Thymus (tissue), 11 donors: ENCODE measurements at regions not wholly inside any gene's neighbourhood (a gene's known extent, or its start where the extent isn't known, plus 50 kb on each side); places are given as distances from the start of the nearest gene placed in this dataset.
A peak's percentile ranks its signal among the peaks of the same experiment; 100 is the strongest.

Experiments
- DNase-seq, 9 donors: peaks; one replicate each; pipeline ENCODE4 v3.0.0-alpha.2; 2013; ENCODE audit warnings: low spot score in 9 of 9, low read depth in 6 of 9, missing footprints in 1 of 9
- H3K27ac ChIP-seq, 2 donors: one replicate each; pipeline ENCODE4 v1.5.1; 2013; ENCODE audit warnings: control low read depth in 1 of 2, low read depth in 1 of 2, low read length in 1 of 2, mild to moderate bottlenecking in 1 of 2, moderate library complexity in 1 of 2
- H3K27me3 ChIP-seq, 2 donors: one replicate each; pipeline ENCODE4 v1.5.1; 2013; ENCODE audit warnings: low read length in 1 of 2; ENCODE audit not compliant: control insufficient read depth in 2 of 2, insufficient read depth in 1 of 2
- H3K36me3 ChIP-seq, 2 donors: one replicate each; pipeline ENCODE4 v1.5.1; 2013; ENCODE audit warnings: low read length in 1 of 2, mild to moderate bottlenecking in 1 of 2, moderate library complexity in 1 of 2; ENCODE audit not compliant: control insufficient read depth in 2 of 2, insufficient read depth in 2 of 2
- H3K4me1 ChIP-seq, 2 donors: one replicate each; pipeline ENCODE4 v1.5.1; 2013; ENCODE audit warnings: low read length in 2 of 2; ENCODE audit not compliant: control insufficient read depth in 2 of 2, insufficient read depth in 2 of 2
- H3K4me3 ChIP-seq, 2 donors: one replicate each; pipeline ENCODE4 v1.5.1; 2013; ENCODE audit warnings: low read length in 2 of 2, control low read depth in 1 of 2, mild to moderate bottlenecking in 1 of 2
- H3K9me3 ChIP-seq, 2 donors: one replicate each; pipeline ENCODE4 v1.5.1; 2013; ENCODE audit warnings: low read length in 1 of 2, mild to moderate bottlenecking in 1 of 2; ENCODE audit not compliant: control insufficient read depth in 2 of 2, insufficient read depth in 1 of 2
- WGBS: extraction: QIAGEN DNeasy Blood & Tissue Kit; methylation state at CpG from one replicate; pipeline ENCODE4 v1.1.7; 2013; 5-methylcytosine and 5-hydroxymethylcytosine counted together
- donor health status: healthy.

DNA sequence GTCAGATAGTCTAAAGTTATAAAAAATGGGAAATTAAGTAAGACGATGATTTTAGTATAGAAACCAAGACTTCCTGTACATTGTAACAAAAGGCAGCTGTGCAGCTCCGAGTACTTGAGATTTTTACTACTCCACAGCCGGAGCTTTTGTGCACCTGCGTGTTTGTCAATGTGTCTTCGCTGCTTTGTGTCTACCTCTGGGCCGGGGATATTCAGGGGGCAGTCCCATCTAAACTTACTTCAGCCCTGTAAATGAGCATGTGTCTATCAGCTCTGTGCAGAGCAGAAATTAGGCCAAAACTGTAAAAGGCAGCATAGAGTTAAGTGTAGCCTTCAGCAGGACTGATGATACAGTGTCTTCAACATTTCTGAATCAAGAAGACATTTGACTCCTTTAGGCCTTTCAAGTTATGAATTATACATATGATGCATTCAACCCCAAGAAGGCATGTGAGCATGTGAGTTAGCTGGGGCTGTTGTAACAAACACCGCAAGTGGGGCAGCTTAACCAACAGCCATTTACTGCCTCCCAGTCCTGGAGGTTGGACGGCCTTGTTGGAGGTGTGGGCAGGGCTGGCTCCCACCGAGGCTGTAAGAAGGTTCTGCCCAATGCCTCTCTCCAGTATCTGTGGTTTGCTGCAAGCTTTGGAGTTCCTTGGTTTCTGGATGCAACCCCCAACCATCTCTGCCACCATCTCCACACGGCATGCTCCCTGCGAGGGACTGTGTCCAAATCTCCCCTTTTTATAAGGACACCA is 191.0 kb upstream of the IRS2 start:
- Histone ChIP-seq H3K36me3 (no peaks in the 10 kb centered on the region), H3K9me3 (no peaks in the 10 kb centered on the region), H3K27ac (no peak overlapping the region), H3K4me1 (peaks cover 0 to 11% of the 10 kb centered on the region in 2 donors), H3K27me3 (no peaks in the 10 kb centered on the region), H3K4me3 (no peak overlapping the region)
- 64% methylated on average over 11 of the region's 11 CpGs for WGBS
- peak in 2 of 9 donors; percentile 5 to 24 for DNase-seq

DNA sequence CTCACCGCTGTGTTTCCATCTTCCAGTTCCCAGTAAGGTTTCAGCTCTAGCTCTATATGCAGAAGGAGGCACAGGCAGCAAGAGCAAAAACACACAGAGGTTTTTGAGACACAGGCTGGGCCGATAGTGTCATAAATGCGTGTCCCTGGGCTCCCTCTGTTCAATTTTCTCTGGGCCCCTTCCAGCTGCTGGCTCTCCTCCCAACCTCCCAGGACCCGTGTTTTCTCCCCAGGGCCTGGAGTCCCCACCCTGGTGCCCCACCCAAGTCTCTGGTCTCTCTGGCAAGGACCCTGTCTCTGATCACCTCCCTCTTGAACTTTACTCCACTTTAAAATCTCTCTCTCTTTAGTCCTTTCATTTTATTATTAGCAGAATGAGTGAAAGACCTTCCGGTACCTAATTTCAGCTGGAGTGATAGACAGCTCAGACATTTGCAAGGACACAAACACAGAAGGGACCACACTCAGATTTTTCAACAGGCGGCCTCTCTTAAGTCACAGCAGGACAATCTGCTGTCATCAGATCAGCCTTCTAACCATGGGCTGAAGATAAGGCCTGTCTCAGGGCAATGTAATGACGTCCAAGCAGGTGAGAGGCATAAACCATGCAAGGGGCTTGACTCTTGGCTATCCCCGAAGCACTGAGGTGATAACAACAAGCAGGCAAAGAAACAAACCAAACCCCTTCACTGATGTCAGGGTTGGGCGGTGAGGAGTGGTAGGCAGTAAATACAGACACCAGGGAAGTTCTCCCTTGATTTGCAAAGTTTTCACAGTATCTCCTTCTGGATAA is 190.0 kb upstream of the IRS2 start:
- Histone ChIP-seq H3K9me3 (no peaks in the 10 kb centered on the region), H3K36me3 (no peaks in the 10 kb centered on the region), H3K27me3 (no peaks in the 10 kb centered on the region), H3K4me1 (peaks cover 0 to 11% of the 10 kb centered on the region in 2 donors), H3K4me3 (no peak overlapping the region), H3K27ac (no peak overlapping the region)
- 90% methylated on average over 9 of the region's 9 CpGs for WGBS
- no peak for DNase-seq

DNA sequence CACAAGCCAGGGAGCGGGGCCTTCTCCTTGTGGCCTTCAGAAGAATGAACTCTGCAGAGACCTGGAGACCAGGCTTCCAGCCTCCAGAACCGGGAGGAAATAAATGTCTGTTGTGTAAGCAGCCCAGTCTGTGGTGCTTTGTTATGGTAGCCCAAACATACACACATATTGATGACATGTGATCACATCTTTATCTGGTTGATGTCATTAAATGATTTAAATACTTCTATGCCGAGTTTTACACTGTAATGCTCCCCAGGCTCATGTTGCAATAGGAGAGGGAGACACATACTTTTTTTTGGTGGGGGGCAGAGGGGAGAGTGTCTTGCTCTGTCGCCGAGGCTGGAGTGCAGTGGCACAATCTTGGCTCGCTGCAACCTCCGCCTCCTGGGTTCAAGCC is 188.0 kb upstream of the IRS2 start:
- Histone ChIP-seq H3K4me1 (peaks cover 0 to 11% of the 10 kb centered on the region in 2 donors), H3K27ac (no peak overlapping the region), H3K27me3 (no peaks in the 10 kb centered on the region), H3K36me3 (no peaks in the 10 kb centered on the region), H3K9me3 (no peaks in the 10 kb centered on the region), H3K4me3 (no peak overlapping the region)
- no peak for DNase-seq
- 96% methylated on average over 7 of the region's 7 CpGs for WGBS

DNA sequence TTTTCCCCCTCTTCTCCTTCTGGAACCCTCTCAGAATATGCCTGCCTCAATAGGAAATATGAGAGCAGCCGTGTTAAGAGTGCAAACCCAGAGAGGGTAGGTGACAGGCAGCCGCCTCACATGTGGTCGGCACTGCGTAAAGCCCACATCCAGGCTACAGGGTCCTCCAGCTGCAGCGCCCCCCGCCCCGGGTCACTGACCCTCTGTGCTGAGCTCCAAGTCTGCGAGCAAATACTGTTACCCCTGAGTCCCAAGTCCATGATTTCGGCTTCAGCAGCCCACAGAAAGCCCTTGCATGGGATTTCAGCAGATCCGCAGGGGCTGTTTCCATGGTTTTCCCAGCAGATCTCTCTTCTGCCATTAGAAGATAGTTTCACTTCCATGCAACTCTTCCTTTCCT is 186.9 kb upstream of the IRS2 start:
- Histone ChIP-seq H3K4me1 (peaks cover 0 to 11% of the 10 kb centered on the region in 2 donors), H3K4me3 (no peak overlapping the region), H3K36me3 (no peaks in the 10 kb centered on the region), H3K27ac (no peak overlapping the region), H3K9me3 (no peaks in the 10 kb centered on the region), H3K27me3 (no peaks in the 10 kb centered on the region)
- DNase-seq: no peak
- WGBS: 97% methylated on average over 10 of the region's 10 CpGs

DNA sequence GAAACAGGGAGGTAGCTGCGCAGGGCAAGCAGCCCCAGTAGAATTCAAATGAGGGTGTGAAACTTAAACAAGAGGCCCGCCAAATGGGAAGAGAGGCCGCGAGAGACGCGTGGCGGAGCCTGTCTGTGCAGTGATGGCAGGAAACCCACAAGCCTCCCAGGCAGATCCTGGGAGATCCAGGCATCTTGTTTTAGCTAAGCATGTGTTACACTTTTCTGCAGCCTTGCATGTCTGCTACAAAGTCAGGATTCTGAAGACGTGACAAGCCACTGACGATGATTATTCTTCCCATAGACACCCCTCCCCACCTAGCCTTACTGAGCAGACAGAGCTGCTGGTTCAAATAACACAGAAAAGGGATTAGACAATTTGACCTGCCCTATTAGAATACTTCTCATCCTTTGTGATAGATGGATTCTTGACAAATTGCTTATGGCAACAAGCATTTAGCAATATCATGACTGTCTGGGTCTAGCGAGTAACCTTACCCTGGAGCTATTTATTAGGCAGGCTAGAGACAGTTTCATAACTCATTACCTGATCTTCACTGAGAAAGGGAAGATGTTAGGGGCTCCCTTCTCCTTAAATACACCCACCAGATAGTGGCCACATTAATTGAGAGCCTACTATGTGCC is 185.2 kb upstream of the IRS2 start:
- no peaks in the 10 kb centered on the region for H3K36me3 ChIP-seq
- H3K4me1 ChIP-seq: peaks cover 0 to 5% of the 10 kb centered on the region in 2 donors
- H3K27ac ChIP-seq: no peak overlapping the region
- WGBS: 93% methylated on average over 10 of the region's 10 CpGs
- H3K9me3 ChIP-seq: no peaks in the 10 kb centered on the region
- no peak overlapping the region for H3K4me3 ChIP-seq
- no peaks in the 10 kb centered on the region for H3K27me3 ChIP-seq
- no peak for DNase-seq

DNA sequence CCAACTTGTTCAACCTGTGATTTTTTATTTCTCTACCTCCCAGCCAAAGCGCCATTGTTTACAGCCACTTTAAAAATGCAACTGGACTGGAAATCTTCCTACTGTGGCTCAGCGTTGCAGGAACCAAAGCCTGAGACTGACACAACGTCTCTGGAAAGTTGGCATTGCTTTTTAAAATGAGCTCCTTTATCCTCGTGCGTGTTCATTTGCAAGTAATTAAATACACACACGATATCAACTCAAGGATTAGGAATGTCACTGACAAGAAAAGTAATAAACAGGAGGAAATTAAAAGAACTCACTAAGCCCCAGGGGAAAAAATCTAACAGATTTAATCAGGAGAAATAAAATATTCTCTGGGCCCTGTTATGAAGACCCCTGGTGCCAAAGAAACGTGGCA is 184.6 kb upstream of the IRS2 start:
- H3K27ac ChIP-seq: no peak overlapping the region
- 93% methylated on average over 7 of the region's 7 CpGs for WGBS
- no peak for DNase-seq
- H3K4me1 ChIP-seq: peaks cover 0 to 4% of the 10 kb centered on the region in 2 donors
- H3K4me3 ChIP-seq: no peak overlapping the region
- no peaks in the 10 kb centered on the region for H3K36me3 ChIP-seq
- no peaks in the 10 kb centered on the region for H3K9me3 ChIP-seq
- no peaks in the 10 kb centered on the region for H3K27me3 ChIP-seq

DNA sequence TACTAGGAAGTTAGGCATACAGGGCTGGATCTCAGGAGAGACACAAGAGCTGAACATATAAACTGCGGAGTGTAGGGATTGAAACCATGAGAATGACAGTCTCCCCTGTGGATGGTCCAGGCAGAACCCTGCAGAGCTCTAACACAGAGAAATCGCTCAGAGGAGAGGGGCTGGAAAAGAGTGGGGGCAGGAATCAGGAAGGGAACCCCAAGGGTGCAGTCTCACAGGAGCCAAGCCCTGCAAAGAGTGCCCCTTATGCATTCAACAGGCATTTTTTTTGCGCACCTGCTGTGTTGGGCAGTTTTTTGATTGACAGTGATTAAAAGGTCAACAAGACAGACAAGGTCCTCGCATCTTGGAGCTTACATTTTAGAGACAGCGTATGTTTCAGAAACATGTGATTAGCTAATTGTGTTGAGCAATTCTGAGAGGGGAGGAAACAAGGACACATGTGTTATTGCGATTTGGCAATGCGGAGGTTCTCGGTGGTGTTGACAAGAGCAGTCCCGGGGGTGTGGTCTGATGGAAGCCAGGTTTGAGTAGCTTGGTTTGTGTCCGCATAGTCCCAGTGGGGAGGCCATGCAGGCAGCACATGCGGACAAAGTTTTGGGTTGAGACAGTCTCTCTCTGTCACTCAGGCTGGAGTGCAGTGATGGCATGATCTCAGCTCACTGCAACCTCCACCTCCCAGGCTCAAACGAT is 182.6 kb upstream of the IRS2 start:
- Histone ChIP-seq H3K27ac (no peak overlapping the region), H3K4me3 (no peak overlapping the region), H3K9me3 (no peaks in the 10 kb centered on the region), H3K36me3 (no peaks in the 10 kb centered on the region), H3K27me3 (no peaks in the 10 kb centered on the region), H3K4me1 (peaks cover 0 to 6% of the 10 kb centered on the region in 2 donors)
- DNase-seq: no peak
- 94% methylated on average over 12 of the region's 12 CpGs for WGBS

DNA sequence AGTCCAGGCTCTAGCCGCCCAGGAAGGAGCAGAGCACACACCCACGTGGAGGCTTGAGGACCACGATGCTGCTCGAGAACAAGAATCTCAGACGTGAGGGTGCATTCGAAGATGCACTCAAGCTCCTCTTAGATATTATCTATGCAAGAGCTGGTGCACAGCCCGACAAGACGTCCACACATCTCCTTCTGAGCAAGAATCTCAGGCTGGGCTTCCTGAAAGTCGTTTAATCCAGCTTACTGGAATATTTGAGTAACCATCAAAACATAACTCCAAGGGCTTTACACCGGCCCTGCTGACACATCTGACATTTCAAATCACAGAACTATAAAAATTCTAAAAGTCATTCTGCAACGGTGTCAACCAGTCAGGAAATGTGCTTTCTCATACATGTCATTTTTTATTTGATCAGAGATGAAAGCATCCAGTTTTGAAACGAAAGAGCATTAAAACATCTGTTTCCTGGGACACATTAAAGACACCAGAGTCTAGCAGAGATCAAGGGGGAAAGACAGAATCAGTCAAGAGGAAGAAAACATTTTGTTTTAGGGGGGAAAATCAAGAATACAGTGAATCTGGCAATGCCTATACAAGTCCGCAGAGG is 177.7 kb upstream of the IRS2 start:
- Histone ChIP-seq H3K27ac (no peak overlapping the region), H3K27me3 (no peaks in the 10 kb centered on the region), H3K4me1 (peaks cover 0 to 10% of the 10 kb centered on the region in 2 donors), H3K36me3 (no peaks in the 10 kb centered on the region), H3K4me3 (no peak overlapping the region), H3K9me3 (no peaks in the 10 kb centered on the region)
- DNase-seq: peak in 6 of 9 donors; percentile 3 to 66 (median 14)
- WGBS: 32% methylated on average over 13 of the region's 13 CpGs
